ENCODE measurements at regions not wholly inside any gene's neighbourhood (a gene's known extent, or its start where the extent isn't known, plus 50 kb on each side); places are given as distances from the start of the nearest gene placed in this dataset.
"Not testable (repeated sequence)": the region's sequence is repeated elsewhere in the genome, so short reads cannot be mapped to it uniquely, and the experiment has no call there.

DNA sequence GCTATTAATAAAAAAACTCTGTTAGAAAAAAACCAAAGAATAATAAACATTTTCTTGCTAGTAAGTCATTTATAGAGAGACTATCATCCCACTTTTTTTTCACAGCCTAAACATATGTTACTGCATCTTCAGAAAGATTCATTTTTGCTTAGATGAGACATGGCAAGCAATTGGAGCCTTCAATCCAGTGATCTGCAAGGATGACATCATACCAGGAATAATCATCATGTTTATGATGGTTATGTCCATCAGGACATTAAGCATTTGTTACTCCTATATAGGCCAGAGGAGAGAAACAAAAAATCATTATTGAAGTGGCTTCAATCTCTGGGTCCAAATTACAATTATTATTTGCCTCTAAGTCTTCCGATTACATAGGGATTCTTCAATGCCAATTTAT lies 626.3 kb upstream of the CCNG1 start:
- no peak for DNase-seq

DNA sequence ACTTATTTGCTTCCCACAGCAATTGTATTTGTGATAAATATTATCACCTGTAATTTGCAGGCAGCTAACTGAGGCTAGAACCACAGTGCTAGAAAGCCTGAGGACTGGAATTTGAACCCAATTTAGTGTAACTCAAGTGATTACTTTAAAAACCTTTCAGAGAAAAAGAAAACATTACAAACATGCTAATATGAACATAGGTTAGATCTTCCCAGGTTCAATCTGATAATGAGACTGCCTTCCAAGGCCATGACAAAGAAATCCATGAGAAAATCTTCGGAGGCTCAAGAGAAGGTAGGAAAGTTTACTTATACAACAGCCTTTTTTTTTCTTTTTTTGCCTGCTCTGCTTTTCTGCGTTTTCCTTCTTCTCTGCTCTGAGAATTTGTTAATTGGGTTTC lies 620.6 kb upstream of the CCNG1 start:
- DNase-seq, result no peak

DNA sequence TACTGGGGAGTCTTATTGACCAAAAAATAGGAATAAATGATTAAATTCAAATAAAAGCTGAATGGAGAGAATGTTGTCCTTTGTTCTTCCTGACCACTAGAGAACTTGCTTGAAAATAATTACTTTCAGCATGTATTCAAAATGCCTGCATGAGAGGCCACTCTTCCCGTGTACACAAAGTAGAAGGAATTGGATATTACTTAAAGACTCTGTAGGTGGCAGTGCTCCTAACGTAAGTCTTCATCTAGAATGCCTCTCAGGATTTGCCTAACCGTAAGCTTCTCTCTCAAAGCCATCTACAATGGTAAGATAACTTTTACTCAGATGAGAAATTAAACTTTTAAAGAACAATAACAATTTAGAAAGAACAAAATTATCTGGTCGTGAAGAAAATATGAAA lies 620.0 kb upstream of the CCNG1 start:
- no peak for DNase-seq

GRCh38 chr5:162821664-162822063 lies 615.7 kb upstream of the CCNG1 start:
- not testable (repeated sequence) for DNase-seq

DNA sequence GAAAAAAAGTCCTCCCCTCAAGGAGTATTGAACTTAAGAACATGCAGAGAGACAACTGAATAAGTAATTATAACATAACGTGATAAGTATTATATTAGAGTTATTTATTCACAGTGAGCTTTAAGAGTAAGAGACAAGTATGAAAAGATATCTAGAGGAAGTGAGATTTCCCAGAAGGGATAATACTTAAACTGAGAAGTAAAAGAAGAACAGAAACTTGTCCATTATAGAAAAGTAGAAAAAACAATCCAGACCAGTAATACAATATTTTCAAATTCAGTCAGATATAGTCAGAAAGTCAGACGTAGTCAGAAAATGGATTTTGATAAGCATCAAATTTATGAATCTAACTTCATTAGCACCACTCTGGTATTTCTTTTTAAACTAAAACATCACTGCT lies 613.0 kb upstream of the CCNG1 start:
- DNase-seq, result no peak

DNA sequence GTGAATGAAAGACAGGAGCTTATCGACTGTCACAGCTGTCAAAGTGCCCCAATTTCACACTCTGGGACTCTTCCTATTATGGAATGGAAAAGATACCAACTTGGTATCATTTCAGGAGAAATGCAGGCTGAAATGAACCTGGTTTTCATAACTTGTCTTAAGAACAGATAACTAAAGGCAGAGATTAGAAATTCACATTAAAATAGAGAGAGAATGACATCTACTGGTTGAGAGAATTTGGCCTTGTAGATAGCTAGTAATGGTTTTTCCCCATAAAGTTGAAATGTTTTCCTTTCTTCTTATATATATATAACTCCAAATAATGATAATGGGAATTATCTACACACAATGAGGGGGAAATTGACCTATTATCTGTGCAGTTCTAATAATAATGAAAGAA lies 600.2 kb upstream of the CCNG1 start:
- DNase-seq, result no peak

GRCh38 chr5:162842727-162843126 lies 594.7 kb upstream of the CCNG1 start:
- no peak for DNase-seq

- DNase-seq, result no peak
These were observed 585.3 kb upstream of the CCNG1 start for GRCh38 chr5:162852134-162852533.

DNA sequence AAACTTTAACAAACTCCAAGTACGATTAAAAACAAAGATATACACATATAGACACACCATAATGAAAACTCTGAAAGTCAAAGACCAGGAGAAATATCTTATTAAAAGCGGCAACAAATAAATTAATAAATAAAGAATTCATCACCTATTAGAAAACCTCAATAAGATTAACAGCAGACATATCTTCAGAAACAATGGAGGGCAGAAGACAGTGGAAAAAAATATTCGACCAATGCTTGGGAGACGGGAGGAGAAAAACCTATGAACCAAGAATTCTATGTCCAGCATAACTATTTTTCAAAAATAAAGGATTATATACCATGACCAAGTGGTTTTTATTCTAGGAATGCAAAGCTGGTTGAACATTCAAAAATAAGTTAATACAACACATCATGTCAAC lies 578.6 kb upstream of the CCNG1 start:
- no peak for DNase-seq

DNA sequence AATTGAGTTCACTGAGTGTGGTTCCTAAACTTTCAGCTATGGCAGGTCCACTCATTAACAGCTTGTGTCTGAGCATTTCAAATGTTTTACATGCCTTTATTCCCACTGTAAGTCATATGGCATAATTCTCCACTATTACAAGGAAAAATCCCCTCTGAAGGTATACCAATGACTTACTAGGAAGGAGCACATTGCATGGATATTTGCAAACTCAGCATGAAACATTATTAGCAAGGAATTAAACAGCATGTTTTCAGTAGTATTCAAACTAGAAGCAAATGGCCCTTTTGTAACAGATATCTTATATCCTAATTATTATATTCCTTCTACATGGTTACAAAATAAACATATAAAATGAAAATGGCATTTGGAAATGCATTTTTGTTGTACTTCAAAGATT lies 566.4 kb upstream of the CCNG1 start:
- no peak for DNase-seq

GRCh38 chr5:162882629-162883028 lies 554.8 kb upstream of the CCNG1 start:
- no peak for DNase-seq

DNA sequence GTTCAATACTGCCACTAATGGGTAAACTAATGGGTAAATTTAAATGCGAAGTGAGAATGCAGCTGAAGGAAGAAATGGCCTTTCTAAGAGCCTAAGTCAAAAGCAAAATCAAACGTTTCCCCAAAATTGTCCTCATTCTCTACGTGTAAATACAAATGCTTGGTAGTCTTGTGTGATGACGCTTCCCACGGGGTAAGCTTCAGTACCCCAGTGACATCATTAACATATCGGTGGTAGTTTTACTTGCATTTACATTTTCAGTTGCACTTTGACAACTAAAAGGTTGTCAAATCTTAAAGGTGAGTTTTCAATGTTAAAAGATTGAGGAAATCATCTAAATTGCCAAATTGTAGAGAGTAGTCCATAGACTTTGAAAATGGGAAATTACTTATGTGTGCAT lies 550.7 kb upstream of the CCNG1 start:
- DNase-seq, result no peak

DNA sequence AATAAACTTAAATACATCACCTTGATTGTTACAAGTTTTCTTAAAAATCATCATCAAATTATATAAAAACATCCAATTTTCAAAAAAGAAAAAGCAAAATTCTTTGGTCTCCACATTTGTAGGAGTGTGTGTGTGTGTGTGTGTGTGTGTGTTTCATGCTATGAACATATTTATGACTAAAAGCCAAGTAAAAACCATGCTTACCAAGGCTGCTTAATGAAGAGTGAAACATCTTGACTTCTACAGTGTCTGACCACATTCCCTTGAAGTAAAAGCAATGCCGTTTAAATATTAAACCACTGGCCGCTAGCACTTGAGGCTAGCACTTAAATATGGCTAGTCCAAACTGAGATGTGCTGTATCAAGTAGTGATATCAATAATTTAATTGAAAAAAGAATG lies 549.1 kb upstream of the CCNG1 start:
- no peak for DNase-seq

- DNase-seq, result no peak
These were observed 525.5 kb upstream of the CCNG1 start for GRCh38 chr5:162911873-162912272.

DNA sequence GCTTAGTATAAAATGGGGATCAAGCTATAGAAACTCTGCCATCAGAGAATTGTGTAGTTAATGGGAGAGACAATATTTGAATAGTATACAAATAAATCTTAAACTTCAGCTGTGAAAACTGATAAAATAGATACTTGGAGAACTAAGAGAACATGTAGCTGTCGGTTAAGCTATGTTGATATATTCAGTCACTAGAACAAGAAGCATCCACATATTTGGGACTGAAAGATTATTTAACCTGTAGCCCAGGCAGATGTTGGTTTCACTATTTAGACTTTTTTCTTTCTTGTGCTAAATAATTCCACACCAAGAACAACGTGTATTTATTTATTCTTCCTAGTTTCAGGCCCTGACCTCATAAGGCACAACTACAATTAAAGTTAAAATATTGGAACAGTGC lies 521.0 kb upstream of the CCNG1 start:
- no peak for DNase-seq

- DNase-seq, result no peak
These were observed 508.3 kb upstream of the CCNG1 start for GRCh38 chr5:162929104-162929503.

GRCh38 chr5:162931501-162931900 lies 505.9 kb upstream of the CCNG1 start:
- DNase-seq, result no peak

DNA sequence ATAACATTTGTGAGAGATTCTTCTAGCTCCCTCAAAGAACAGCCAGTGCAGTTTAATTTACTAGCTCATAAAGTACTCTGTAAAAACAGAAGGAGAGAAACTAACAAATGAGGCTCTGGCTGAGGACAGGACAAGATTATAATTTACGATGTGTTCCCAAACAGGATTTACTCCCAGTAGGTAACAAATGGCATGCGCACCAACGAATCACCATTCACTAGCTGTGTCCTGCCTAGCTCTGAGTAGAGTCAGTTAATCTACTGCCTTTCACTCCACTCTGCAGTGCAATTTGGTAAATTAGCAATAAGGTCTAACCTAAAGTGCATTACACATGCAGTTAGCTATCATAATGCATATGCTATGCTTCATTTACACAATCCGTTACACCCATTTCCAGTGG lies 497.4 kb upstream of the CCNG1 start:
- no peak for DNase-seq

- no peak for DNase-seq
These were observed 488.7 kb upstream of the CCNG1 start for GRCh38 chr5:162948677-162949076.

DNA sequence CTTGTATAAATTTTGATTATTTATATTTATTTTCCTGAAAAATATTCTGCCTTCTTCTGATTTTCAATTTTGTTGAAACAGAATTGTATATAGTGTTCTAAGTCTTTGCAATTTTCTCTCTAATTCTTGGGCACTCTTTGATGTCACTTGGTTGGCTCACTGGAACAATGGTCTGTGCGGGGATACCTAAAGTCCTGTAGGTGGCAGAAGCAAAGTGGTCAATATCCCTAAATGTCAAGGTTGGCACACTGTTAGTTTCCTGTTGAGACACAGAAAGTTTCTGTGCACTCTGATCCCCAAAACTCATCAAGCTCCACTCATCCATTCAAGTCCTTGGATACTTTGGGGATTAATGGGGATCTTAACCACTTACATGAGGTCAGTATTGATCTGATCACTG lies 480.8 kb upstream of the CCNG1 start:
- DNase-seq, result no peak

- not testable (repeated sequence) for DNase-seq
These were observed 473.3 kb upstream of the CCNG1 start for GRCh38 chr5:162964144-162964543.

GRCh38 chr5:162990063-162990462 lies 447.3 kb upstream of the CCNG1 start:
- DNase-seq, result no peak

DNA sequence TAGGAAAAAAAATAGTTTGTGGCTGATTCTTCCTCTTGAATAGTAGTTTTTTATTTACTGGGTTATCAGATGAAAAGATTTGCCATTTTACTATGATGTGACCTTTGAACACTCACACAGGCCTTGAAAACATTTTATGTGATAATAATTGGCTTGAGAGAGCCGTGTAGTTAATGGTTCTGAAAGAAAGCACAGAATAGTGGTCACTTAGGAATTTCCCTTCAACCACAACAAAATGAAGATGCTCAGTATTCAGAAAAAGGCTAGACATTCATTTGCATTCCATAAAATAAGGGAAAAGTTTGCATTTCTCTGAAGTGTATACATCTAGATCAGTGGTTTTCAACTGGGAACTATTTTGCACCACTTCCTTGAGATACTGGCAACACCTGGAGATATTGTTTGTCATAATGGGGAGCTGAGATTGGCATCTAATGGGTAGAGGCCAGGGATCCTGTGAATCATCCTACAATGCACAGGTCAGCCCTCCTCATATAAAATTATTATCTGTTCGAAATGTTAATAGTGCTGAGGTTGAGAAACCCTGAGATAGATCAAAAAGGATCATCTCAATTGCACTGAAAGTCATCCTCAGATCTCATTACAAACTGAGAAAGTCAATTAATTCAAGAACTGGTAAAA lies 446.4 kb upstream of the CCNG1 start:
- no peak for DNase-seq

- no peak for DNase-seq
These were observed 441.8 kb upstream of the CCNG1 start for GRCh38 chr5:162995568-162995967.

DNA sequence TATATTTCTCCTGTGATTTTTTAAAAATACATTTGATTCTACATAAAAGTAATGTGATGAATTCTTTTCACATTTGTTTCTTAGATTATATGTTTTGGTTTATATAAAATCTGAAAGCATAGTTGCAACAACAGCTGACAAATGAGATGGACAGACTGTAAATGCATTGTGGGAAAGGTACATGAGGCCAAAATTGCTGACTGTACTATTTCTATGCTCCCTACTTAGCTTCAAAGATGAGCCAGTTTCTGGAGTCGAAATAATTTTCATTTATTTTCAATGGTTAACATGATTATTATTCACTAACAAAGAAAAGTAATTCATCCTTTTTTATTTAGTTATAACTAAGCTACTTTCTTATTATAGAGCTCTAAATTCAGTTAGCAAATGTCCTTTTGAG lies 441.3 kb upstream of the CCNG1 start:
- no peak for DNase-seq

GRCh38 chr5:163005949-163006348 lies 431.4 kb upstream of the CCNG1 start:
- no peak for DNase-seq

All from activated T-cell treated with anti-CD3 and anti-CD28 coated beads, Interleukin-2, amount 50 U/mL, for 48 hours (primary cell).